CD4-positive, alpha-beta T cell (primary cell): ENCODE measurements at regions not wholly inside any gene's neighbourhood (a gene's known extent, or its start where the extent isn't known, plus 50 kb on each side); places are given as distances from the start of the nearest gene placed in this dataset.

Experiments used
- ATAC-seq: fragments of 200-7000 bp; cut with Tn5 transposase; one replicate; pipeline ENCODE4 v1.10.0; 2022; ENCODE audit warnings: mild to moderate bottlenecking; ENCODE audit not compliant: poor library complexity
- CTCF ChIA-PET: fragments of 350-600 bp; sonication (Branson Sonifier 250); formaldehyde crosslinking; loops from one replicate; lab custom pipeline; 2021; ENCODE audit warnings: antibody characterized with exemption, inconsistent platforms; lab: Charles Lee
- POLR2A ChIA-PET: fragments of 350-600 bp; sonication (Branson Sonifier 250); formaldehyde crosslinking; loops from one replicate; lab custom pipeline; 2021; ENCODE audit warnings: antibody characterized with exemption, inconsistent platforms; lab: Charles Lee
- DNase-seq, 14 experiments: peaks; one replicate each; pipeline ENCODE4 v3.0.0-alpha.2; 2013 to 2020; ENCODE audit warnings: mixed read lengths in 2 of 14
- H3K27ac ChIP-seq, 2 donors: one replicate each; pipeline versions ENCODE4 v1.5.1 to v1.7.0; 2013; ENCODE audit warnings: low read length in 2 of 2, low read depth in 1 of 2, mild to moderate bottlenecking in 1 of 2
- H3K27me3 ChIP-seq, 2 experiments: 1 replicate in 1 of 2; 2 replicates in 1 of 2; pipeline versions ENCODE4 v1.6.1 to v1.7.0; 2013; ENCODE audit warnings: low read length in 2 of 2, control low read depth in 1 of 2, mild to moderate bottlenecking in 1 of 2, moderate library complexity in 1 of 2; ENCODE audit not compliant: insufficient read depth in 2 of 2, control insufficient read depth in 1 of 2
- H3K36me3 ChIP-seq: one replicate; pipeline ENCODE4 v1.6.1; 2013; ENCODE audit warnings: low read length, control low read depth; ENCODE audit not compliant: insufficient read depth
- H3K4me1 ChIP-seq: one replicate; pipeline ENCODE4 v1.6.1; 2013; ENCODE audit warnings: low read length, control low read depth; ENCODE audit not compliant: insufficient read depth
- H3K4me3 ChIP-seq: one replicate; pipeline ENCODE4 v1.5.1; 2013; ENCODE audit warnings: mild to moderate bottlenecking, low read length, moderate library complexity
- H3K9me3 ChIP-seq, 2 experiments: 1 replicate in 1 of 2; 2 replicates in 1 of 2; pipeline versions ENCODE4 v1.6.1 to v1.7.0; 2013; ENCODE audit warnings: low read length in 2 of 2, mild to moderate bottlenecking in 2 of 2, control low read depth in 1 of 2, moderate library complexity in 1 of 2; ENCODE audit not compliant: control insufficient read depth in 1 of 2, insufficient read depth in 1 of 2
- H3K27ac Mint-ChIP-seq: one replicate; pipeline ENCODE4 v1.8.0; 2020; ENCODE audit warnings: mixed read lengths
- H3K27me3 Mint-ChIP-seq: one replicate; pipeline ENCODE4 v1.8.0; 2021; ENCODE audit warnings: mixed read lengths
- H3K36me3 Mint-ChIP-seq: one replicate; pipeline ENCODE4 v1.8.0; 2021; ENCODE audit warnings: low read depth, mixed read lengths
- H3K4me1 Mint-ChIP-seq: one replicate; pipeline ENCODE4 v1.8.0; 2021; ENCODE audit warnings: low read depth, mixed read lengths
- H3K4me3 Mint-ChIP-seq: one replicate; pipeline ENCODE4 v1.8.0; 2020; ENCODE audit warnings: mild to moderate bottlenecking, mixed read lengths
- H3K9me3 Mint-ChIP-seq: one replicate; pipeline ENCODE4 v1.8.0; 2020; ENCODE audit warnings: mixed read lengths
- CTCF ChIP-seq: fragments of 200-600 bp; IDR thresholded peaks from one replicate; pipeline ENCODE4 v1.8.0; 2022; ENCODE audit warnings: antibody characterized with exemption, mild to moderate bottlenecking
- intact Hi-C, 2 experiments: fragments of 100-400 bp; cut with DNase I in 1 of 2; cut with micrococcal nuclease in 1 of 2; formaldehyde crosslinking; loops; one replicate each; pipeline versions ENCODE4 v1.15.1 to v1.9.0; 2023 to 2025; cut with DNase I, micrococcal nuclease

- ChIA-PET CTCF (no interaction called here), POLR2A (no interaction called here)
- Histone ChIP-seq H3K4me1 (peaks cover 11% of the 10 kb centered on the region), H3K4me3 (no peak overlapping the region), H3K9me3 (no peaks in the 10 kb centered on the region), H3K27me3 (peaks cover 0 to 8% of the 10 kb centered on the region in 2 experiments), H3K36me3 (no peaks in the 10 kb centered on the region), H3K27ac (no peak overlapping the region)
- TF ChIP-seq CTCF: no peak
- H3K4me3 Mint-ChIP-seq: peak overlapping the region; percentile 25
- H3K27ac Mint-ChIP-seq: no peak overlapping the region
- no peaks in the 10 kb centered on the region for H3K36me3 Mint-ChIP-seq
- H3K27me3 Mint-ChIP-seq: no peaks in the 10 kb centered on the region
- ATAC-seq (no peak), DNase-seq (no peak)
- H3K9me3 Mint-ChIP-seq: no peaks in the 10 kb centered on the region
- H3K4me1 Mint-ChIP-seq: peaks cover under 1% of the 10 kb centered on the region
- intact Hi-C loops: no loop called here
Measured at GRCh38 chrX:39822133-39822748, 275.5 kb downstream of the BCOR start.

DNA sequence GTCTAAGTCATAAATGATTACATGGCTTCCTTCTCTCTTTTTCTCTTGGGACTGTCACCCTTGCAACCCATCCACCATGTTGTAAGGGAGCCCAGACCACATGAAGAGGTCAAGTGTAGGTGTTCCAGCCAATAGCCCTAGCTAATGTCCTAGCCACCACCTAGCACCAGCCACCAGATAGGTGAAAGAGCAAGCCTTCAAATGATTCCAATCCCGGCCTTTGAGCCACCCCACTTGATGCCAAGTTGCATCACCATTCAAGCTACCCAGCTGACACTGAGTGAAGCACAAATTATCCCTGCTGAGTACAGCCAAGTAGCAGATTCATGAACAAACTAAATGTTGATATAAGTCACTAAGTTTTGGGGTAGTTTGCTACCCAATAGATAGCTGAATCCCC lies 274.3 kb downstream of the BCOR start:
- DNase-seq (no peak), ATAC-seq (no peak)
- Histone ChIP-seq H3K4me1 (peaks cover 9% of the 10 kb centered on the region), H3K36me3 (no peaks in the 10 kb centered on the region), H3K27ac (no peak overlapping the region), H3K27me3 (peaks cover 0 to 8% of the 10 kb centered on the region in 2 experiments), H3K9me3 (no peaks in the 10 kb centered on the region), H3K4me3 (no peak overlapping the region)
- Mint-ChIP-seq H3K9me3 (no peaks in the 10 kb centered on the region), H3K36me3 (no peaks in the 10 kb centered on the region), H3K27me3 (no peaks in the 10 kb centered on the region), H3K4me3 (peak overlapping the region; percentile 45), H3K27ac (no peak overlapping the region), H3K4me1 (no peaks in the 10 kb centered on the region)
- CTCF ChIA-PET: interaction anchor here (0.8 kb wide), 1 partner anchor 31 kb away, joined by 3 read pairs; no protein-coding TSS in a partner anchor
- TF ChIP-seq CTCF: no peak
- POLR2A ChIA-PET: no interaction called here
- intact Hi-C loops: no loop called here

- POLR2A ChIA-PET: no interaction called here
- no peaks in the 10 kb centered on the region for H3K36me3 ChIP-seq
- Mint-ChIP-seq H3K36me3 (no peaks in the 10 kb centered on the region), H3K27ac (no peak overlapping the region), H3K9me3 (no peaks in the 10 kb centered on the region), H3K4me1 (no peaks in the 10 kb centered on the region), H3K27me3 (no peaks in the 10 kb centered on the region), H3K4me3 (peak overlapping the region; percentile 35)
- H3K4me1 ChIP-seq: peaks cover 9% of the 10 kb centered on the region
- ATAC-seq: no peak
- no peak for DNase-seq
- intact Hi-C loops: no loop called here
- H3K9me3 ChIP-seq: no peaks in the 10 kb centered on the region
- peaks cover 0 to 8% of the 10 kb centered on the region in 2 experiments for H3K27me3 ChIP-seq
- H3K27ac ChIP-seq: no peak overlapping the region
- no peak overlapping the region for H3K4me3 ChIP-seq
- CTCF ChIA-PET: interaction anchor here (0.8 kb wide), 1 partner anchor 31 kb away, joined by 3 read pairs; no protein-coding TSS in a partner anchor
- no peak for TF ChIP-seq CTCF
Measured at GRCh38 chrX:39823854-39824253, 273.9 kb downstream of the BCOR start.
